SU-DHL-6 (cell line): ENCODE measurements at regions not wholly inside any gene's neighbourhood (a gene's known extent, or its start where the extent isn't known, plus 50 kb on each side); places are given as distances from the start of the nearest gene placed in this dataset.
"Not testable (repeated sequence)": the region's sequence is repeated elsewhere in the genome, so short reads cannot be mapped to it uniquely, and the experiment has no call there.

ENCODE experiments used
- H2AFZ ChIP-seq: fragments of 200-600 bp; sonication (generic); 2 replicates; pipeline ENCODE4 v1.6.1; 2014; ENCODE audit warnings: low read depth, mild to moderate bottlenecking, moderate library complexity, mixed read lengths, antibody characterized with exemption, low read length; ENCODE audit not compliant: severe bottlenecking
- H3F3A ChIP-seq: fragments of 200-600 bp; shearing (Covaris generic); 2 replicates; pipeline ENCODE4 v1.6.0; 2016; ENCODE audit warnings: antibody characterized with exemption, mild to moderate bottlenecking; ENCODE audit not compliant: insufficient read depth
- H3K27ac ChIP-seq: fragments of 200-600 bp; sonication (generic); 2 replicates; pipeline ENCODE4 v1.5.1; 2016; ENCODE audit warnings: low read depth, mild to moderate bottlenecking, low read length, moderate library complexity, mixed read lengths
- H3K27me3 ChIP-seq: fragments of 200-600 bp; sonication (generic), shearing (Covaris generic); 2 replicates; pipeline ENCODE4 v1.6.0; 2014; ENCODE audit warnings: mild to moderate bottlenecking, low read length
- H3K36me3 ChIP-seq: fragments of 200-600 bp; sonication (generic); 2 replicates; pipeline ENCODE4 v1.6.1; 2014; ENCODE audit warnings: mild to moderate bottlenecking, low read length, mixed read lengths
- H3K4me2 ChIP-seq: fragments of 300-600, 200-600 bp; shearing (Covaris generic), sonication (generic); 2 replicates; pipeline ENCODE4 v1.6.0; 2014; ENCODE audit warnings: low read length, low read depth, mild to moderate bottlenecking; ENCODE audit not compliant: poor library complexity, severe bottlenecking
- H3K4me3 ChIP-seq: fragments of 200-600 bp; sonication (generic); 2 replicates; pipeline ENCODE4 v1.5.1; 2014; ENCODE audit warnings: antibody characterized with exemption, low read length, mild to moderate bottlenecking, mixed read lengths; ENCODE audit not compliant: insufficient read depth, poor library complexity, severe bottlenecking
- H3K79me2 ChIP-seq: fragments of 200-600 bp; sonication (generic); 2 replicates; pipeline ENCODE4 v1.6.1; 2014; ENCODE audit warnings: mild to moderate bottlenecking, low read length, moderate library complexity; ENCODE audit not compliant: insufficient read depth
- H3K9ac ChIP-seq: fragments of 200-600 bp; sonication (generic); 2 replicates; pipeline ENCODE4 v1.7.0; 2014; ENCODE audit warnings: mild to moderate bottlenecking, low read length
- H3K9me2 ChIP-seq: fragments of 200-600 bp; sonication (generic); replicated peaks from 2 replicates; pipeline ENCODE4 v1.6.1; 2014; ENCODE audit warnings: low read length; ENCODE audit not compliant: insufficient read depth
- H3K9me3 ChIP-seq: fragments of 200-600 bp; sonication (generic); 2 replicates; pipeline ENCODE4 v1.6.1; 2014; ENCODE audit warnings: low read length, mixed read lengths; ENCODE audit not compliant: insufficient read depth
- H4K20me1 ChIP-seq: fragments of 200-600 bp; sonication (generic); 2 replicates; pipeline ENCODE4 v1.6.1; 2014; ENCODE audit warnings: low read depth, mild to moderate bottlenecking, antibody characterized with exemption, low read length, moderate library complexity, mixed read lengths
- EZH2phosphoT487 ChIP-seq: fragments of 200-600 bp; sonication (generic), shearing (Covaris generic); conservative IDR thresholded peaks from 2 replicates; pipeline ENCODE4 v1.6.1; 2018; ENCODE audit warnings: mild to moderate bottlenecking, antibody characterized with exemption, low read length, moderate library complexity, mixed read lengths
- TF ChIP-seq, protein P1 (sequence below): fragments of 200-600 bp; sonication (generic); IDR thresholded peaks from one replicate; pipeline ENCODE4 v1.5.1; 2017; ENCODE audit warnings: antibody characterized with exemption, mild to moderate bottlenecking, low read length, moderate library complexity; ENCODE audit not compliant: insufficient read depth, poor library complexity, severe bottlenecking

DNA sequence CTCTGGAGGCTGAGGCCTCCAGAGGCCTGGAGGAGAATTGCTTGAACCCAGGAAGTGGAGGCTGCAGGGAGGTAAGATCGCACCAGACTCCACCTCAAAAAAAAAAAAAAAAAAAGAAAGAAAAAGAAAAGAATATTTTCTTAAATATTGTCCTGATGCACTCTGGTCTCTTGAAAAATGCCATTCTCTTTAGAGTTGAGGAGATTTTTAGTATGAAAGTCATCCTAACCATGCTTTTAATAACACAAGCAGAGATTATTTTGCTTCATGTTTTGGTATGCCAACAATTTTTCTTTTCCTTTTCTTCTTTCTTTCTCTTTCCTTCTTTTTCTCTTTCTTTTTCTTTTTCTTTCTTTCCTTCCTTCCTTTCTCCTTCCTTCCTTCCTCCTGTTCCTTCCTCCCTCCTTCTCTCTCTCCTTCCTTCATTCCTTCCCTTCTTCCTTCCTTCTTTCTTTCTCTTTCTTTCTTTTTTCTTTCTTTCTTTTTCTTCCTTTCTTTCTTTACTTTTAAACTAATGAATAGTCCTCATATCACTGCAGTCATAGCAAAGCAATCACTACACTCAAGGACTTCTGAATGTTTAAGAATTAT is 116.9 kb upstream of the CCNH start:
- H3K79me2 ChIP-seq, result no peaks in the 10 kb centered on the region
- H3K36me3 ChIP-seq, result no peaks in the 10 kb centered on the region

DNA sequence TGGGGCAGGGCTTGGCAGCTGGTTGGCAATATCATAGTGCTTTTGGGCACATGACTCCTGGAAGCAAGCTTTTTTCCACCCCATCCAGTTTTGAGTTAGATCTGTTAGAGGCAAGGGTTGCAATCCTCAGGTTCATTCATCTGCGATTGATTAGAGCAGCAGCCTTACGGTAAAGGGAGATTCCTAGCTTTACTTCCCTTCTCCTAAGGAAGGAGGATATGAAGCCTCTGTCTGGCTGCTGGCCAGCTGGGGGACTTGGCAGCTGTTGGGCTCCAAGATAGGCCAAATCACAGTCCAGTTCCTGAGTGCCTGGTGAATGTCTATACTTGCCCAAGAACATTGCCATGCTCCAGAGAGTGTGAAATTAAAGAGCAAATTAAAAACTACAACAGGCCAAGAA is 113.4 kb upstream of the CCNH start:
- Histone ChIP-seq H3F3A (no peaks in the 10 kb centered on the region), H3K36me3 (no peaks in the 10 kb centered on the region), H3K79me2 (no peaks in the 10 kb centered on the region), H3K27ac (no peak overlapping the region), H3K9me2 (no peaks in the 10 kb centered on the region; the same call in 1 of the 2 replicates), H3K4me3 (no peak overlapping the region), H3K27me3 (no peaks in the 10 kb centered on the region), H4K20me1 (no peaks in the 10 kb centered on the region), H3K9me3 (no peaks in the 10 kb centered on the region), H3K4me2 (no peak overlapping the region), H3K9ac (no peak overlapping the region), H2AFZ (no peak overlapping the region)
- TF ChIP-seq, protein P1, sequence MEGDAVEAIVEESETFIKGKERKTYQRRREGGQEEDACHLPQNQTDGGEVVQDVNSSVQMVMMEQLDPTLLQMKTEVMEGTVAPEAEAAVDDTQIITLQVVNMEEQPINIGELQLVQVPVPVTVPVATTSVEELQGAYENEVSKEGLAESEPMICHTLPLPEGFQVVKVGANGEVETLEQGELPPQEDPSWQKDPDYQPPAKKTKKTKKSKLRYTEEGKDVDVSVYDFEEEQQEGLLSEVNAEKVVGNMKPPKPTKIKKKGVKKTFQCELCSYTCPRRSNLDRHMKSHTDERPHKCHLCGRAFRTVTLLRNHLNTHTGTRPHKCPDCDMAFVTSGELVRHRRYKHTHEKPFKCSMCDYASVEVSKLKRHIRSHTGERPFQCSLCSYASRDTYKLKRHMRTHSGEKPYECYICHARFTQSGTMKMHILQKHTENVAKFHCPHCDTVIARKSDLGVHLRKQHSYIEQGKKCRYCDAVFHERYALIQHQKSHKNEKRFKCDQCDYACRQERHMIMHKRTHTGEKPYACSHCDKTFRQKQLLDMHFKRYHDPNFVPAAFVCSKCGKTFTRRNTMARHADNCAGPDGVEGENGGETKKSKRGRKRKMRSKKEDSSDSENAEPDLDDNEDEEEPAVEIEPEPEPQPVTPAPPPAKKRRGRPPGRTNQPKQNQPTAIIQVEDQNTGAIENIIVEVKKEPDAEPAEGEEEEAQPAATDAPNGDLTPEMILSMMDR, result no peak
- no peak for TF ChIP-seq EZH2phosphoT487

More for the DNA sequence above, 116.9 kb upstream of the CCNH start:
- no peak overlapping the region for H3K27ac ChIP-seq
- H3K4me2 ChIP-seq, result no peak overlapping the region
- H3K27me3 ChIP-seq, result no peaks in the 10 kb centered on the region
- H3K9me2 ChIP-seq, result no peaks in the 10 kb centered on the region
- H4K20me1 ChIP-seq, result no peaks in the 10 kb centered on the region
- no peak overlapping the region for H3K4me3 ChIP-seq
- H3K9me3 ChIP-seq, result no peaks in the 10 kb centered on the region
- H3K9ac ChIP-seq, result no peak overlapping the region
- TF ChIP-seq EZH2phosphoT487, result no peak
- H3F3A ChIP-seq, result no peaks in the 10 kb centered on the region
- no peak overlapping the region for H2AFZ ChIP-seq

DNA sequence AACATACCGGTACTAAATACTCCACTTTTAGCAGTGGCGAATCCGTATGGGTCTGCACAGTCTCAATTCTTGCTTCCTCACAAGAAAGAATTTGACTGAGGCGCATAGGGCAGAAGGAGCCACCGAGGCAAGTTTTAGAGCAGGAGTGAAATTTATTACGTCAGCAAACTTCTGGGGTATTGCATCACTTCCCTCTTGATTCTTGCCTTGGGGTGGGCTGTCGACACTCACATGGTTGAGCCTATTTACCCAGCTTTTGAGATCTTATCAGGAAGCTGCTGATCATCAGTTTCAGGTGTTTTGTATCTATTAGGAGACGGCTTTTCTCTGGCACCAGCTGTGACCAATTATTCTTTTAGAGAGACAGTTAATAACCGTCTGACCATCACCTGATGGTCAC is 111.5 kb upstream of the CCNH start:
- Histone ChIP-seq H3K4me2 (no peak overlapping the region), H3K27me3 (no peaks in the 10 kb centered on the region), H3F3A (no peaks in the 10 kb centered on the region), H2AFZ (no peak overlapping the region), H3K9me3 (no peaks in the 10 kb centered on the region), H3K27ac (no peak overlapping the region), H3K36me3 (no peaks in the 10 kb centered on the region), H3K9ac (no peak overlapping the region), H3K79me2 (no peaks in the 10 kb centered on the region), H3K4me3 (no peak overlapping the region), H4K20me1 (no peaks in the 10 kb centered on the region), H3K9me2 (no peaks in the 10 kb centered on the region; the same call in 1 of the 2 replicates)
- TF ChIP-seq EZH2phosphoT487, result no peak
- TF ChIP-seq, protein P1, result no peak

DNA sequence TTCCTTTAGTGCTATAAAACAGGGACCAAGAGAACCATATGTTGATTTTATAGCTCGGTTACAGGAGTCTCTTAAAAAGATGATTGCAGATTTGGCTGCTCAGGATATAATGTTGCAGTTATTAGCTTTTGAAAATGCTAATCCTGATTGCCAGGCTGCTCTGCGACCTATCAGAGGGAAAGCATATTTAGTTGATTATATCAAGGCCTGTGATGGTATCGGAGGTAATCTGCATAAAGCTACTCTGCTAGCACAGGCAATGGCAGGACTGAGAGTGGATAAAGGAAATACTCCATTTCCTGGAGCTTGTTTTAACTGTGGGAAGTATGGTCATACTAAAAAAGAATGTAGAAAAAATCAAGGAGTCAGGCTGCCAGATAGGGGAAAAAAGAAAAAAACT is 99.0 kb upstream of the CCNH start:
- H3K79me2 ChIP-seq, H3K27me3 ChIP-seq, H3K4me2 ChIP-seq, H3K9me3 ChIP-seq, H3K9ac ChIP-seq, H3K4me3 ChIP-seq, H3K9me2 ChIP-seq, H3K36me3 ChIP-seq, H3F3A ChIP-seq, H3K27ac ChIP-seq, H4K20me1 ChIP-seq, H2AFZ ChIP-seq: not testable (repeated sequence)
